GM12865 (cell line): ENCODE measurements at regions not wholly inside any gene's neighbourhood (a gene's known extent, or its start where the extent isn't known, plus 50 kb on each side); places are given as distances from the start of the nearest gene placed in this dataset.

ENCODE experiments used
- DNase-seq: peaks from one replicate; pipeline ENCODE4 v3.0.0; 2010; ENCODE audit warnings: low read depth
- H3K4me3 ChIP-seq: 2 replicates; pipeline ENCODE4 v1.5.1; 2011; ENCODE audit warnings: mild to moderate bottlenecking, low read depth, low read length, control low read depth
- CTCF ChIP-seq: IDR thresholded peaks from 2 replicates; pipeline ENCODE4 v1.5.1; 2011; ENCODE audit warnings: low read length, control low read depth, low read depth, inconsistent platforms; ENCODE audit not compliant: insufficient read depth; ENCODE audit errors: missing control alignments

- no peak overlapping the region for H3K4me3 ChIP-seq
- no peak for DNase-seq
- no peak for TF ChIP-seq CTCF
These were observed 61.4 kb upstream of the ZNF648 start for GRCh38 chr1:182122913-182123260.

GRCh38 chr1:182122256-182122912 is 60.9 kb upstream of the ZNF648 start:
- no peak for DNase-seq
- TF ChIP-seq CTCF: no peak
- H3K4me3 ChIP-seq: no peak overlapping the region

- TF ChIP-seq CTCF: no peak
- H3K4me3 ChIP-seq: no peak overlapping the region
- no peak for DNase-seq
These were observed 60.3 kb upstream of the ZNF648 start for GRCh38 chr1:182121787-182122186.

- no peak overlapping the region for H3K4me3 ChIP-seq
- DNase-seq: no peak
- no peak for TF ChIP-seq CTCF
These were observed 59.1 kb upstream of the ZNF648 start for GRCh38 chr1:182120411-182121258.

- H3K4me3 ChIP-seq: no peak overlapping the region
- no peak for TF ChIP-seq CTCF
- DNase-seq: no peak
These were observed 58.1 kb upstream of the ZNF648 start for GRCh38 chr1:182119631-182120030.

- DNase-seq: no peak
- TF ChIP-seq CTCF: no peak
- no peak overlapping the region for H3K4me3 ChIP-seq
These were observed 57.3 kb upstream of the ZNF648 start for GRCh38 chr1:182118851-182119250.
